CD4-positive, CD25-positive, alpha-beta regulatory T cell (primary cell): ENCODE measurements at regions not wholly inside any gene's neighbourhood (a gene's known extent, or its start where the extent isn't known, plus 50 kb on each side); places are given as distances from the start of the nearest gene placed in this dataset.
"Not testable (repeated sequence)": the region's sequence is repeated elsewhere in the genome, so short reads cannot be mapped to it uniquely, and the experiment has no call there.

Experiments used
- ATAC-seq, 2 donors: fragments of 150-1000 bp; cut with Tn5 transposase; one replicate each; pipeline ENCODE4 v1.10.0; 2021; ENCODE audit warnings: low read depth in 2 of 2, moderate number of reproducible peaks in 2 of 2, moderate library complexity in 1 of 2
- DNase-seq, 3 donors: peaks; one replicate each; pipeline versions ENCODE4 v3.0.0 to v3.0.0-alpha.2; 2012 to 2022; ENCODE audit warnings: mixed read lengths in 1 of 3
- H3K27ac ChIP-seq: one replicate; pipeline ENCODE4 v1.7.0; 2013; ENCODE audit warnings: mild to moderate bottlenecking, low read length; ENCODE audit not compliant: insufficient read depth, poor library complexity, severe bottlenecking
- H3K27me3 ChIP-seq: one replicate; pipeline ENCODE4 v1.7.0; 2013; ENCODE audit warnings: low read length; ENCODE audit not compliant: control insufficient read depth, insufficient read depth
- H3K36me3 ChIP-seq: one replicate; pipeline ENCODE4 v1.7.0; 2013; ENCODE audit warnings: mild to moderate bottlenecking, low read length, moderate library complexity; ENCODE audit not compliant: control insufficient read depth, insufficient read depth
- H3K4me1 ChIP-seq: 2 replicates; pipeline ENCODE4 v1.7.0; 2013; ENCODE audit warnings: mild to moderate bottlenecking, low read length; ENCODE audit not compliant: insufficient read depth, control insufficient read depth, poor library complexity, severe bottlenecking
- H3K4me3 ChIP-seq: one replicate; pipeline ENCODE4 v1.7.0; 2013; ENCODE audit warnings: low read depth, mild to moderate bottlenecking, low read length, moderate library complexity
- H3K9me3 ChIP-seq, 2 experiments: 1 replicate in 1 of 2; 2 replicates in 1 of 2; pipeline ENCODE4 v1.7.0; 2013; ENCODE audit warnings: low read length in 2 of 2, mild to moderate bottlenecking in 1 of 2, moderate library complexity in 1 of 2; ENCODE audit not compliant: control insufficient read depth in 2 of 2
- H3K27ac Mint-ChIP-seq, 3 donors: one replicate each; pipeline ENCODE4 v1.8.0; 2020 to 2022; ENCODE audit warnings: mild to moderate bottlenecking in 3 of 3, mixed read lengths in 3 of 3, moderate library complexity in 2 of 3
- H3K27me3 Mint-ChIP-seq: one replicate; pipeline ENCODE4 v1.8.0; 2022; ENCODE audit warnings: mild to moderate bottlenecking, mixed read lengths
- H3K36me3 Mint-ChIP-seq: one replicate; pipeline ENCODE4 v1.8.0; 2020; ENCODE audit warnings: mixed read lengths
- H3K4me1 Mint-ChIP-seq, 4 donors: one replicate each; pipeline ENCODE4 v1.8.0; 2020 to 2022; ENCODE audit warnings: mixed read lengths in 4 of 4, mild to moderate bottlenecking in 1 of 4
- H3K4me3 Mint-ChIP-seq, 4 donors: one replicate each; pipeline ENCODE4 v1.8.0; 2020 to 2022; ENCODE audit warnings: mild to moderate bottlenecking in 4 of 4, mixed read lengths in 4 of 4, moderate library complexity in 3 of 4
- H3K9me3 Mint-ChIP-seq, 7 donors: one replicate each; pipeline ENCODE4 v1.8.0; 2020 to 2022; ENCODE audit warnings: mixed read lengths in 7 of 7, mild to moderate bottlenecking in 3 of 7, moderate library complexity in 2 of 7

DNA sequence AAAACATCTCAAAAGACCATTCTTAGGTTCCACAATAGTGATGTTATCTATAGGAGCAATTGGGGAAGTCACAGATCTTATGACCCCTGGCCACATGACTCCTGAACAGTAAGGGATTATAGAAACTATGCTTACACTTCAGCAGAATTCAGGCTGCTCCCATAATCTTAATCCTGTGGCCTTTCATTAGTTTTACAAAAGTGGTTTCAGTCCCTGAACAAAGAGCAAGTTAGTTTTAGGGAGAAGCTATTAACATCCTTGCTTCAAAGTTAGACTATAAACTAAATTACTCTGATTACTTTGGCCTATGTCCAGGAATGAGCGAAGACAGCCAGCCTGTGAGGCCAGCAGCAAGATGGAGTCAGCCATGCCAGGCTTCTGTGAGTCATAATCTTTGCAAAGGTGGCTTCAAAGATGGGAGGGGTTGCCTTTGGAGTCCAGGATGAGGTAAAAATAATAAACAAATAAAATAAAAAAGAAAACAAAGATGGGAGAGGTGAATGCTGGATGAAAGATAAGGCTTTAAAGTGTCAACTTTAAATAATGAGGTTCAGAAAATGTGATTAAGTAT is 168.7 kb upstream of the NDUFV2 start:
- H3K36me3 ChIP-seq, result no peaks in the 10 kb centered on the region
- Mint-ChIP-seq H3K4me3 (no peak overlapping the region), H3K36me3 (no peaks in the 10 kb centered on the region), H3K27me3 (peaks cover 7% of the 10 kb centered on the region), H3K9me3 (peaks cover 0 to 19% (median 6%) of the 10 kb centered on the region in 7 donors), H3K4me1 (no peaks in the 10 kb centered on the region), H3K27ac (no peak overlapping the region)
- no peak overlapping the region for H3K27ac ChIP-seq
- H3K27me3 ChIP-seq, result no peaks in the 10 kb centered on the region
- H3K4me1 ChIP-seq, result no peaks in the 10 kb centered on the region
- H3K9me3 ChIP-seq, result peaks cover 6 to 16% of the 10 kb centered on the region in 2 experiments
- no peak for DNase-seq
- ATAC-seq, result no peak
- H3K4me3 ChIP-seq, result no peak overlapping the region

DNA sequence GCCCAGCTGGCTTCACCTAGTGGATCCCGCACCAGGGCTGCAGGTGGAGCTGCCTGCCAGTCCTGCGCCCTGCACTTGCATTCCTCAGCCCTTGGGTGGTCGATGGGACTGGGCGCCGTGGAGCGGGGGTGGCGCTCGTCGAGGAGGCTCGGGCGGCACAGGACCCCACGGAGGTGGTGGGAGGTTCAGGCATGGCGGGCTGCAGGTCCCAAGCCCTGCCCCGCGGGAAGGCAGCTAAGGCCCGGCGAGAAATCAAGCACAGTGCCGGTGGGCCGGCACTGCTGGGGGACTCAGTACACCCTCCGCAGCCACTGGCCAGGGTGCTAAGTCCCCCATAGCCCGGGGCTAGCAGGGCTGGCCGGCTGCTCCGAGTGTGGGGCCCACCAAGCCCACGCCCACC is 167.2 kb upstream of the NDUFV2 start:
- peaks cover 12% of the 10 kb centered on the region for H3K27me3 Mint-ChIP-seq
- H3K27ac Mint-ChIP-seq, H3K9me3 Mint-ChIP-seq, H3K4me1 Mint-ChIP-seq, H3K36me3 Mint-ChIP-seq, H3K9me3 ChIP-seq, H3K4me3 Mint-ChIP-seq, H3K27me3 ChIP-seq, H3K4me1 ChIP-seq, H3K36me3 ChIP-seq, H3K27ac ChIP-seq, H3K4me3 ChIP-seq, DNase-seq, ATAC-seq: not testable (repeated sequence)

DNA sequence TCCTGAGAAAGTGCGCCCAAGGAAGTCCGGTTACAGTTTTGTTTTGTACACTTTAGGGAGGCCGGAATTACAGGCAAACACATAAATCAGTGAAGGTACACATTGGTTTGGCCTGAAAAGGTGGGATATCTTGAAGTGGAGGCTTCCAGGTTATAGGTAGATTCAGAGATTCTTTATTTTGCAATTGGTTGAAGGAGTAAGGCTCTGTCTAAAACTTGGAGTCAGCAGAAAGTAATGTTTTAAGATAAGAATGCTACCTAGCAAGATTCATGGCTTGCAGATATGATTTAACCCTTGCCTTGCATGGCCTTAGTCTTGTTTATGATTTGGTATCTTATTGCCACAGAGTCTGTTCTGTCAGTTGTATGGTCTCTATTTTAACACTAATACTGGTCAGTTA is 165.9 kb upstream of the NDUFV2 start:
- Mint-ChIP-seq H3K36me3 (no peaks in the 10 kb centered on the region), H3K4me3 (no peak overlapping the region), H3K9me3 (peaks cover 0 to 7% (median 0%) of the 10 kb centered on the region in 7 donors), H3K27me3 (peaks cover 12% of the 10 kb centered on the region), H3K27ac (no peak overlapping the region), H3K4me1 (no peaks in the 10 kb centered on the region)
- no peak for DNase-seq
- Histone ChIP-seq H3K27ac (no peak overlapping the region), H3K4me1 (no peaks in the 10 kb centered on the region), H3K4me3 (no peak overlapping the region), H3K9me3 (no peaks in the 10 kb centered on the region), H3K36me3 (no peaks in the 10 kb centered on the region), H3K27me3 (no peaks in the 10 kb centered on the region)
- no peak for ATAC-seq

DNA sequence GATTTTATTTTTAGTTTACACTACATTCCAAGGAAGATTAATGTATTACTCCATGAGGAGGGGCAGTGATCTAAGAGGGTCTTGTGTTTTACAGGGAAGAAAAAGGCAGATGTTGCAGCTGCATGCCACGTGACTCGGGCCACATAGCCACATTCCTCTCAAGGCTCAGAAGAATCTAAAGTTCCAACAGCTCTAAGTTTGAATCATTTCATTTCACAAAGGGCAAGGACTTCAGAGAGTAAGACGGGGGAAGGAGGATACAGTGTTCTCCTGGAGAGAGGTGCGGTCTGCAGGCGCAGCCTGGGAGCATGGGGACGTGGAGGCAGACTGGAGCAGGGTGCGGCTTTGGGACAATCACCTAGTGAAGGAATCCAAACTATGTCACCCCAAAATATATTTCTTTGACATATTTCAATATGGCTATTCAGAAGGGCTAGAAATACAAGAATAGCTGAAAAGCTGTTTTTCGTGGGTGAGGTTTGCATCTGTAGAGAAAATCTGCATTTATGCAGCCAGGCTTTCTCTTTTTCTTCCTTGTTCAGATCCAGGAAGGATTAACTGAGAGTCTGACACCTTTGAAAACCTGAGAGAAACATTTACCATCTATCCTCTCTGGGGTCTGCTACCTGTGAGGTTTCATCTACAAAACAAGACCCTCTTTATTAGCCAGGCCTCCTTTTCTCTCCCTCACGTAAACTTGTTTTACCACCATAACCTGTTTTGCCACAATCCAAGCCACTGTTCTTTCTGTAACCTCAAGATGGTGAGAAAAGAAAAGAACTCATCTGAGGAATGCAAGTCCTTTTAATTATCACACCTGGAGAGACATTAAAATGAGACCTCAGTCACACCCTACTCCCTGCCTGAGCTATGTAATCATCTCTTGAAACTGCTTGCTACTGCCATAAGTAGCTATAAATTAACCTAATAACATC is 165.1 kb upstream of the NDUFV2 start:
- H3K9me3 Mint-ChIP-seq, result peaks cover 0 to 7% (median 0%) of the 10 kb centered on the region in 7 donors
- H3K36me3 ChIP-seq, result no peaks in the 10 kb centered on the region
- H3K9me3 ChIP-seq, result no peaks in the 10 kb centered on the region
- H3K36me3 Mint-ChIP-seq, result no peaks in the 10 kb centered on the region
- DNase-seq, result no peak
- peak overlapping the region in 1 of 3 donors; percentile 57 for H3K27ac Mint-ChIP-seq
- H3K4me1 Mint-ChIP-seq, result no peaks in the 10 kb centered on the region
- H3K4me1 ChIP-seq, result no peaks in the 10 kb centered on the region
- H3K4me3 Mint-ChIP-seq, result no peak overlapping the region
- H3K27me3 ChIP-seq, result no peaks in the 10 kb centered on the region
- no peak for ATAC-seq
- no peak overlapping the region for H3K27ac ChIP-seq
- peaks cover 12% of the 10 kb centered on the region for H3K27me3 Mint-ChIP-seq
- H3K4me3 ChIP-seq, result no peak overlapping the region

DNA sequence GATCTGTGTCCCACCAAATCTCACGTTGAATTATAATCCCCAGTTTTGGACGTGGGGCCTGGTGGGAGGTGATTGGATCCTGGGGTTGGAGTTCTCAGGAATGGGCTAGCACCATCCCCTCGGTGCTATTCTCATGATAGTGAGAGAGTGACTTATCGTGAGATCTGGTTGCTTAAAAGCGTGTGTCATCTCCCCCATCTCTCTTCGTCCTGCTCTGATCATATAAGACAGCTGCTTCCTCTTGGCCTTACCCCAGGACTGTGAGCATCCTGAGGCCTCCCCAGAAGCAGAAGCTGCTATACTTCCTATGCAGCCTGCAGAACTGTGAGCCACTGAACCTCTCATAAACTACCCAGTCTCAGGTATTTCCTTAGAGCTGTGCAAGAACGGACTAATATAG is 163.7 kb upstream of the NDUFV2 start:
- H3K4me3 Mint-ChIP-seq, result no peak overlapping the region
- H3K27ac Mint-ChIP-seq, result no peak overlapping the region
- Histone ChIP-seq H3K9me3 (no peaks in the 10 kb centered on the region), H3K27ac (no peak overlapping the region), H3K27me3 (no peaks in the 10 kb centered on the region), H3K36me3 (no peaks in the 10 kb centered on the region), H3K4me3 (no peak overlapping the region), H3K4me1 (no peaks in the 10 kb centered on the region)
- H3K27me3 Mint-ChIP-seq, result peaks cover 8% of the 10 kb centered on the region
- no peaks in the 10 kb centered on the region for H3K4me1 Mint-ChIP-seq
- no peaks in the 10 kb centered on the region for H3K36me3 Mint-ChIP-seq
- no peak for ATAC-seq
- H3K9me3 Mint-ChIP-seq, result peaks cover 0 to 7% (median 0%) of the 10 kb centered on the region in 7 donors
- no peak for DNase-seq

DNA sequence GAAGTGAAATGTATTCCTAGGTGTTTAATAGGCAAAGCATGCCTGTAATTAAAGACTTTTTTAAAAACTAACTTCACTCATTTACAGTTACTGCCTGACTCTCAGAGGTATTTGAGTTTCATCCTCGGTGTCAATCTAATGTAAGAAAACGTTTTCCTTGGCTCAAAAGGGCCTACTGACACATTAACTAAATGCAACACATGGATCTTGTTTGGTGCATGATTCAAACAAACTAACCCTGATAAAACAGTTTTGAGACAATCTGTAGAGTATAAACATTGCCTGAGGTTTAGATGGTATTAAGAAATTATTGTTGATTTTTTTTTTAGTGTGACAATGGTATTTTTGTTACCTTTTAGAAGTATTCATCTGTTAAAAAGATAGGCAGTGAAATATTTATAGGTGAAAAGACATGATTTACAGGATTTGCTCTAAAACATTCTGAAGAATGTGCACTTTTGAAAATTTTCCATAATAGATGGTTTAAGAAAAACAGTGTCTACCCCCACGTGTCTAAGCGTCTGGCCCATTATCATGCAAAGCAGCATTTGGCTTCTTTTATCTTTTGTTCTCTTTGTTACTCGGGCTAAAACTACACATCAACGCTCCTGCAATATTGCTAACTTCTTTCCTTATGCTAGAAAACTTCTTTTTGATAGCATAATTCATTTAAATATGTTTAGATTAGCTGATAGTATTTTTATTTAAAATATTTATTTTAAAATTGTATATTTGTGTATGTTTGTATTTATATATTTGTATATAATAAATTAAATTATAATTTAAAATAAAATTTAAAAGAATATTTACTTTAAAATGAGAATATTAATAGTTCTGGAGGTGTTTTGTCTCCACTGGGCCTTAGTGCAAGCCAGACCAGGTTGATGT is 160.2 kb upstream of the NDUFV2 start:
- H3K27ac Mint-ChIP-seq, result no peak overlapping the region
- Histone ChIP-seq H3K36me3 (no peaks in the 10 kb centered on the region), H3K27me3 (no peaks in the 10 kb centered on the region), H3K9me3 (no peaks in the 10 kb centered on the region), H3K4me1 (no peaks in the 10 kb centered on the region), H3K27ac (no peak overlapping the region), H3K4me3 (no peak overlapping the region)
- DNase-seq, result no peak
- no peak overlapping the region for H3K4me3 Mint-ChIP-seq
- peaks cover 0 to 2% (median 0%) of the 10 kb centered on the region in 7 donors for H3K9me3 Mint-ChIP-seq
- H3K27me3 Mint-ChIP-seq, result peaks cover 8% of the 10 kb centered on the region
- no peaks in the 10 kb centered on the region for H3K36me3 Mint-ChIP-seq
- no peaks in the 10 kb centered on the region for H3K4me1 Mint-ChIP-seq
- ATAC-seq, result no peak

DNA sequence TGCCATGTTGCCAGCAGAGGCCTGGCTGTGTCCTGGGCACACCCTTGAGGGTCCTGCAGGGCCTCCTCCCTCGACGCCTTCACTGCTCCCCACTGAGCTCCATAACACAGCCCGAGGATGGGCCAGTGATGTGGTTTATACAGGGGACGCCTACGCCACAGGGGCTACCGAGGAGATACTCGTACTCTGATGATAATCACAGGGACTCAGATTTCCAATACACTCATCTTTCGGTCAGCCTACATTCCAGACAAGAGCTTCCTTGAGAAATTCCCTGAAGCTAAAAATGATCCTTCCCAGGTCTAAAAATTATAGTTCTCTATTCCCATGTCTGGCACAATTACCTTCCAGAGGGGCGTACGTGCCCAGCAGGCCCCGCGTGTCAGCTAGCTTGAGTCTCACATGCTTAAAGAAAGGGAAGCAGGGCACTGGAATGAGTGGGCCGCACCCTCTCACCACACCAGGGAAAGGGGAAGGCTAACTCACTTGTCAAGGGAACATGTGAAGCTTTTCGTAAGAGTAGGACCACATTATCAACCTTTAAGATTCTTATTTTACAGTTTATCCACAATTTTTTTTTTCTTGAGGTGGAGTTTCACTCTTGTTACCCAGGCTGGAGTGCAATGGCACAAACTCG is 159.5 kb upstream of the NDUFV2 start:
- Histone ChIP-seq H3K4me3 (no peak overlapping the region), H3K9me3 (no peaks in the 10 kb centered on the region), H3K4me1 (no peaks in the 10 kb centered on the region), H3K36me3 (no peaks in the 10 kb centered on the region), H3K27ac (no peak overlapping the region), H3K27me3 (no peaks in the 10 kb centered on the region)
- no peak for ATAC-seq
- peaks cover 0 to 2% (median 0%) of the 10 kb centered on the region in 7 donors for H3K9me3 Mint-ChIP-seq
- H3K4me3 Mint-ChIP-seq, result no peak overlapping the region
- H3K27ac Mint-ChIP-seq, result no peak overlapping the region
- H3K27me3 Mint-ChIP-seq, result peaks cover 8% of the 10 kb centered on the region
- peaks cover 0 to 1% (median 0%) of the 10 kb centered on the region in 4 donors for H3K4me1 Mint-ChIP-seq
- H3K36me3 Mint-ChIP-seq, result no peaks in the 10 kb centered on the region
- DNase-seq, result no peak
